Activated CD8-positive, alpha-beta T cell treated with anti-CD3 and anti-CD28 coated beads, Interleukin-2, amount 10 ng/mL, durations not matched to agents 7 days and 5 days (primary cell): ENCODE measurements at regions not wholly inside any gene's neighbourhood (a gene's known extent, or its start where the extent isn't known, plus 50 kb on each side); places are given as distances from the start of the nearest gene placed in this dataset.

Source experiments
- ATAC-seq: fragments of 150-1000 bp; cut with Tn5 transposase; one replicate; pipeline ENCODE4 v1.10.0; 2021; ENCODE audit warnings: moderate library complexity
- CTCF ChIA-PET: fragments of 350-600 bp; sonication (Branson Sonifier 250); formaldehyde crosslinking; loops from one replicate; lab custom pipeline; 2021; ENCODE audit warnings: antibody characterized with exemption; lab: Charles Lee
- POLR2A ChIA-PET: fragments of 350-600 bp; sonication (Branson Sonifier 250); formaldehyde crosslinking; loops from one replicate; lab custom pipeline; 2021; ENCODE audit warnings: antibody characterized with exemption; lab: Charles Lee
- DNase-seq: peaks from one replicate; pipeline ENCODE4 v3.0.0-alpha.2; 2020
- H3K27ac Mint-ChIP-seq: one replicate; pipeline ENCODE4 v1.8.0; 2021; ENCODE audit warnings: mild to moderate bottlenecking, mixed read lengths
- H3K27me3 Mint-ChIP-seq: one replicate; pipeline ENCODE4 v1.8.0; 2021; ENCODE audit warnings: low read depth, mixed read lengths
- H3K36me3 Mint-ChIP-seq: one replicate; pipeline ENCODE4 v1.8.0; 2021; ENCODE audit warnings: low read depth, mixed read lengths
- H3K4me1 Mint-ChIP-seq: one replicate; pipeline ENCODE4 v1.8.0; 2021; ENCODE audit warnings: low read depth, mixed read lengths
- H3K4me3 Mint-ChIP-seq: one replicate; pipeline ENCODE4 v1.8.0; 2021; ENCODE audit warnings: mild to moderate bottlenecking, mixed read lengths
- H3K9me3 Mint-ChIP-seq: one replicate; pipeline ENCODE4 v1.8.0; 2022; ENCODE audit warnings: mixed read lengths; ENCODE audit not compliant: insufficient read depth

DNA sequence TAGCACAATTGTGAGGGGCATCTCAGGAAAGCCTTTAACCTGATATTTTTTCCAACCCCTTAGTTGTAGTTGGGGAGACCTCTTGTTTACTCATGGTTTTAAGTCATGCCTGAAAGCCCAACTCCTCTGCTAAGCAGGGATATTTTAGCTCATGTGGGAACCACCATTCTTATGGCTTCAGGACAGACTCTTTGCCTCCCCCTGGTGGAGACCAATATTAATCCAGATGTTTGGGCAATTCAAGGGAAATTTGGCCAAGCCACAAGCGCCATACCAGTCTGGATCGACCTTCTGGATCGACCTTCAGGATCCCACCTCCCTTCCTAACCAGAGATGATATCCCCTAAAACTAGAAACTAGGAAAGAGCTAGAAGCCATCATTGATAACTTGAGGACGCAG, 211.2 kb downstream of the C6orf118 start:
- no peak overlapping the region for H3K27ac Mint-ChIP-seq
- H3K4me1 Mint-ChIP-seq = no peaks in the 10 kb centered on the region
- no peak for DNase-seq
- no peak overlapping the region for H3K4me3 Mint-ChIP-seq
- peaks cover 11% of the 10 kb centered on the region for H3K9me3 Mint-ChIP-seq
- no peak for ATAC-seq
- CTCF ChIA-PET = no interaction called here
- H3K27me3 Mint-ChIP-seq = no peaks in the 10 kb centered on the region
- no peaks in the 10 kb centered on the region for H3K36me3 Mint-ChIP-seq
- POLR2A ChIA-PET = no interaction called here

GRCh38 chr6:165096868-165097267, 212.5 kb downstream of the C6orf118 start:
- peaks cover 11% of the 10 kb centered on the region for H3K9me3 Mint-ChIP-seq

GRCh38 chr6:165096209-165096608, 213.2 kb downstream of the C6orf118 start:
- Mint-ChIP-seq H3K36me3 (no peaks in the 10 kb centered on the region), H3K27me3 (no peaks in the 10 kb centered on the region), H3K4me3 (no peak overlapping the region), H3K4me1 (no peaks in the 10 kb centered on the region), H3K27ac (no peak overlapping the region), H3K9me3 (peaks cover 11% of the 10 kb centered on the region)
- no peak for ATAC-seq
- ChIA-PET CTCF (no interaction called here), POLR2A (no interaction called here)
- DNase-seq = no peak

More at GRCh38 chr6:165096868-165097267, 212.5 kb downstream of the C6orf118 start:
- POLR2A ChIA-PET = no interaction called here
- H3K36me3 Mint-ChIP-seq = no peaks in the 10 kb centered on the region
- no peaks in the 10 kb centered on the region for H3K4me1 Mint-ChIP-seq
- H3K4me3 Mint-ChIP-seq = no peak overlapping the region
- no peak overlapping the region for H3K27ac Mint-ChIP-seq
- CTCF ChIA-PET = no interaction called here
- DNase-seq (no peak), ATAC-seq (no peak)
- H3K27me3 Mint-ChIP-seq = no peaks in the 10 kb centered on the region

DNA sequence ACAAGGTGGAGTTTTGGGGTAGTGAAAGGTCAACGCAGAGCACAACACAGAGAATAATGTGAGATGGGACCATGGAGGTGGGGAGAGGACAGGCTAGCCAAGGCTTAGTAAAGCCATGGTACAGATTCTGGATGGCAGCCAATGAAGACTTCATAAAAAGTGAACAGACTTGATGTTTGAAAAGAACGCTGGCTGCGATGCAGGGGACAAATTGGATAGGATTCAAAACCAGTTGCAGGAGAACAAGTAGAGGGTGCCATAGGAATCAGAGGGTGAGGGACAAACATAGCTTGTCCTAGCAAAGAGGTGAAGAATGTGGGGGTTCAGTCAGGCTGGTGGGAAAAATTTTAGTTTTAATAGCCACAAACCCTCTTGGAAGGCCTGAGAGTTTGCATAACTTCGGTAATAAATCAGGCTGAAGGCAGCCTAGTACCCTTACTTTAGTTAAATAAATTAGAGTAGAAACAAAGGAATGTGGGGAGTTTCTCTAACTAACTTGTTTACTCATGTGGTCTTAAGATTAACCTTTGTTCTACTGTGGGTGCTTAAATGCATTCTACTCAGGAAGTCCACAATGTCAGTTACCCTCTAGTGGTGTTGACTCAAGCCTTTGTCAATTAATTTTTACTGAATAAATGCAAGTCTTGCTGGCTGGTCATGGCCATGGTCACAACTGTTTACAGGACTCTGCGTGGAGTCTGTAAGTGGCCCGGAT, 216.4 kb downstream of the C6orf118 start:
- DNase-seq = no peak
- CTCF ChIA-PET = no interaction called here
- no peak overlapping the region for H3K4me3 Mint-ChIP-seq
- ATAC-seq = no peak
- no peaks in the 10 kb centered on the region for H3K27me3 Mint-ChIP-seq
- H3K36me3 Mint-ChIP-seq = no peaks in the 10 kb centered on the region
- H3K27ac Mint-ChIP-seq = no peak overlapping the region
- H3K9me3 Mint-ChIP-seq = peaks cover 11% of the 10 kb centered on the region
- H3K4me1 Mint-ChIP-seq = no peaks in the 10 kb centered on the region
- POLR2A ChIA-PET = no interaction called here

DNA sequence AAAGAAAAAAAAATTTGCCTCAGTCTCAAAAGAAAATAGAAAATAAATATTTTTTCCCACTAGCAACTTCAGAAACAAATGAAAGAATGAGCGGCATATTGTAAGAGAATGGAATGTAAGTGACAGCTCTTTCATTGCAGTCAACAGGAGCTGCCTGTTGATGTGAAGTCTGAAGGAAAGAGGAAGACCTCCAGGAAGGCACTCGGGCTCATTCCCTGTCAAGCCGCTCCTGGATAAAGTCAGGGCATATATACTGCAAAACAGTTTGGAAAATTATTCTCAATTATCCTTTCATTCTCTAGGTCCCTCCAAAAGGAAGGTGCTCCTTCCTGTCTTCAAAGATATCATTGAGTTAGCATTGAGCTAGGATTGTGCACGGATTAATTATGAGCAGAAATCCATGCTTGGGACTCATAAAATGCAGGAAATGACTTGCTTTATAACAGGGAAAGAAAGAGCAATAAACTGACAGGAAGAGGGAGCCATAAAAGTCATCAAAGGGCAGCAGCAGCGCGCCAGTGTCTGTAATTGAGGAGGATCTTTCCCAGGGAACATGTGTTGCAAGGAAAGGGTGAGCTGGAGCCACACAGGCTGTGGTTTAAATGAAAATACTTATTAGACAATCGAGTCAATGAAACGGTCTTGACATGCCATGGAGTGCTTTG, 218.2 kb downstream of the C6orf118 start:
- ATAC-seq = no peak
- no peaks in the 10 kb centered on the region for H3K4me1 Mint-ChIP-seq
- POLR2A ChIA-PET = no interaction called here
- peaks cover 10% of the 10 kb centered on the region for H3K9me3 Mint-ChIP-seq
- no peak for DNase-seq
- no peaks in the 10 kb centered on the region for H3K36me3 Mint-ChIP-seq
- H3K27me3 Mint-ChIP-seq = no peaks in the 10 kb centered on the region
- CTCF ChIA-PET = no interaction called here
- no peak overlapping the region for H3K27ac Mint-ChIP-seq
- H3K4me3 Mint-ChIP-seq = no peak overlapping the region

DNA sequence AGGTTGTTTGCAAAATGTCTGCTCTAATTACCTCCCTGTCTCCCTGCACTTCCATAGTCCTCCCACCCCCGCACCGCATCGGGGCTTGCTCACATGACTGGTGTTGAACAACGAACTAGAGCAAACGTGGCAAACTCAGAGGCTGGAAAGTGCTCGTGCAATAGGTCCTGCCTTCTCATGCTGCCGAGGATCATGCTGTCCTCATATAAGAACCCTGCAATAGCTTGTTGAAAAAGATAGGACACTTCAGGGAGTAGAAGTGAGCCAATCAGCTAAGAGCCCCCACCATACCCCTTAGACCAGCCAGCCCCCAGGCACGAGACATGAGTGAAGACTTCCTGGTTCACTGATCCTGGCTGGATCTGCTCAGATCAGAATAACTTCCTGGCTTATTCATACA, 219.2 kb downstream of the C6orf118 start:
- POLR2A ChIA-PET = no interaction called here

GRCh38 chr6:165086814-165087213, 222.6 kb downstream of the C6orf118 start:
- DNase-seq (no peak), ATAC-seq (no peak)
- CTCF ChIA-PET = no interaction called here
- Mint-ChIP-seq H3K27ac (no peak overlapping the region), H3K27me3 (no peaks in the 10 kb centered on the region), H3K36me3 (no peaks in the 10 kb centered on the region), H3K4me3 (no peak overlapping the region), H3K9me3 (peaks cover 4% of the 10 kb centered on the region), H3K4me1 (no peaks in the 10 kb centered on the region)
- POLR2A ChIA-PET = no interaction called here

More for the DNA sequence above, 219.2 kb downstream of the C6orf118 start:
- H3K9me3 Mint-ChIP-seq = peaks cover 10% of the 10 kb centered on the region
- ATAC-seq (no peak), DNase-seq (no peak)
- no peak overlapping the region for H3K27ac Mint-ChIP-seq
- CTCF ChIA-PET = no interaction called here
- no peaks in the 10 kb centered on the region for H3K27me3 Mint-ChIP-seq
- H3K36me3 Mint-ChIP-seq = no peaks in the 10 kb centered on the region
- no peak overlapping the region for H3K4me3 Mint-ChIP-seq
- H3K4me1 Mint-ChIP-seq = no peaks in the 10 kb centered on the region

- H3K36me3 Mint-ChIP-seq = no peaks in the 10 kb centered on the region
- ATAC-seq = no peak
- ChIA-PET CTCF (no interaction called here), POLR2A (no interaction called here)
- H3K4me1 Mint-ChIP-seq = no peaks in the 10 kb centered on the region
- H3K27me3 Mint-ChIP-seq = no peaks in the 10 kb centered on the region
- no peaks in the 10 kb centered on the region for H3K9me3 Mint-ChIP-seq
- no peak overlapping the region for H3K27ac Mint-ChIP-seq
- H3K4me3 Mint-ChIP-seq = no peak overlapping the region
- DNase-seq = no peak
These were observed 226.8 kb downstream of the C6orf118 start for GRCh38 chr6:165082636-165083035.

GRCh38 chr6:165081944-165082532, 227.4 kb downstream of the C6orf118 start:
- Mint-ChIP-seq H3K27me3 (no peaks in the 10 kb centered on the region), H3K36me3 (no peaks in the 10 kb centered on the region), H3K4me1 (no peaks in the 10 kb centered on the region), H3K27ac (no peak overlapping the region), H3K4me3 (no peak overlapping the region), H3K9me3 (no peaks in the 10 kb centered on the region)
- ATAC-seq (no peak), DNase-seq (no peak)
- CTCF ChIA-PET = no interaction called here
- POLR2A ChIA-PET = no interaction called here

- ChIA-PET POLR2A (no interaction called here), CTCF (no interaction called here)
- H3K27me3 Mint-ChIP-seq = no peaks in the 10 kb centered on the region
- no peaks in the 10 kb centered on the region for H3K36me3 Mint-ChIP-seq
- H3K4me1 Mint-ChIP-seq = no peaks in the 10 kb centered on the region
- no peak overlapping the region for H3K4me3 Mint-ChIP-seq
- no peak for ATAC-seq
- no peak for DNase-seq
- H3K27ac Mint-ChIP-seq = no peak overlapping the region
- no peaks in the 10 kb centered on the region for H3K9me3 Mint-ChIP-seq
These were observed 231.5 kb downstream of the C6orf118 start for GRCh38 chr6:165077876-165078275.

DNA sequence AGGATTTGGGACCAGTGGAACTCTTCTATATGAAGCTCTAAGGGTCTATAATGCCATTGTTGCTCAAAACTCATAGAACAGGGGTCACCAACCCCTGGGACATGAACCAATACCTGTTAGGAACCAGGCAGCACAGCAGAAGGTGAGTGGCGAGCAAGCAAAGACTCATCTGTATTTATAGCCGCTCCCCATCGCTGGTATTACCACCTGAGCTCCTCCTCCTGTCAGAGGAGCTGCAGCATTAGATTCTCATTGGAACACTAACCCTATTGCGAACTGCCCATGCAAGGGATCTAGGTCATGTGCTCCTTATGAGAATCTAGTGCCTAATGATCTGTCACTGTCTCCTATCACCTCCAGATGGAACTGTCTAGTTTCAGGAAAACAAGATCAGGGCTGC, 237.5 kb downstream of the C6orf118 start:
- ChIA-PET POLR2A (no interaction called here), CTCF (no interaction called here)
- no peaks in the 10 kb centered on the region for H3K36me3 Mint-ChIP-seq
- H3K9me3 Mint-ChIP-seq = peaks cover 4% of the 10 kb centered on the region
- DNase-seq (no peak), ATAC-seq (no peak)
- H3K4me3 Mint-ChIP-seq = no peak overlapping the region
- no peaks in the 10 kb centered on the region for H3K27me3 Mint-ChIP-seq
- H3K27ac Mint-ChIP-seq = no peak overlapping the region
- no peaks in the 10 kb centered on the region for H3K4me1 Mint-ChIP-seq

GRCh38 chr6:165060720-165061119, 248.7 kb downstream of the C6orf118 start:
- Mint-ChIP-seq H3K4me3 (no peak overlapping the region), H3K4me1 (no peaks in the 10 kb centered on the region), H3K27ac (no peak overlapping the region), H3K27me3 (no peaks in the 10 kb centered on the region), H3K36me3 (no peaks in the 10 kb centered on the region), H3K9me3 (peaks cover 6% of the 10 kb centered on the region)
- ChIA-PET POLR2A (no interaction called here), CTCF (no interaction called here)
- ATAC-seq = no peak
- DNase-seq = no peak
